GM19099 (cell line): ENCODE measurements at regions not wholly inside any gene's neighbourhood (a gene's known extent, or its start where the extent isn't known, plus 50 kb on each side); places are given as distances from the start of the nearest gene placed in this dataset.

ENCODE experiments used
- POLR2A ChIP-seq: IDR thresholded peaks from 3 replicates; pipeline ENCODE4 v1.6.1; 2011; ENCODE audit warnings: low read depth; ENCODE audit not compliant: insufficient read length; ENCODE audit errors: extremely low read depth

DNA sequence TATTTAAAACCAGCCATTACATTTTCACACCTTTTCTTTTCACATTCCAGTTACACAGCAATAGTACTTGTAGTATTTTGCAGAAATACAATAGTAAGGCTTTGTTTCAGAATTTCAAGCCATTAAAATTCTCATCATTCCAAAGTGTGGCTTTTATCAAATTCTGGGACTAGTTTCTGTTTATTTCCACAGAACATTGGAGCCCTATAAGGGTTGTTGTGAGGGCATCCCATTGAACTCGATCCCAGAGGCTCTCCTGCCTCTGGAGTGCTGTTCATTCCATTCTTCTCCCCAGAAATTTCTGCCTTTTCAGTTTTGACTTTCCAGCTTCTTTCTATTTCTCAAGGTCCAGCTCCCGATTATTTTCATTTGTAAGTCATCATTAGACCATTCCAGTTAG is 645.5 kb downstream of the ADGRL2 start:
- no peak for TF ChIP-seq POLR2A

- no peak for TF ChIP-seq POLR2A
These were observed 645.1 kb downstream of the ADGRL2 start for GRCh38 chr1:82445827-82446226.

DNA sequence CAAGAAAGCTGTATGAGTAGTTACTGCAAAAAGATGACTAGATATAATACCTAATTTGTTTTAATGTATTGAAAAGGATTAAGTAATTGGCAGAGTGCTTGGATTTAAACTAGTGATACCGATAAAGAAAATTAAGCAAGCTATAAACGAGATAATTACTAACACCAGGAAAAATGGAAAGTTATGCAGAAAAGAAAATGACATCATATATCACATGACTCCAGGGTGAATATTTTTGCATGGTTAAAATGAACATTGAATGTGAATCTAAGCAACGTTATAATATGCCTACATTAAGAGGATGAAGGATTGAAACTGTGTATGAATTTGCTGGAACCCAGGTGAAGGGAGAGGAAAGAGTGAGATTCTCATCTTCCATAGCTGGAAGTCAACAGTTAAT is 644.4 kb downstream of the ADGRL2 start:
- no peak for TF ChIP-seq POLR2A

DNA sequence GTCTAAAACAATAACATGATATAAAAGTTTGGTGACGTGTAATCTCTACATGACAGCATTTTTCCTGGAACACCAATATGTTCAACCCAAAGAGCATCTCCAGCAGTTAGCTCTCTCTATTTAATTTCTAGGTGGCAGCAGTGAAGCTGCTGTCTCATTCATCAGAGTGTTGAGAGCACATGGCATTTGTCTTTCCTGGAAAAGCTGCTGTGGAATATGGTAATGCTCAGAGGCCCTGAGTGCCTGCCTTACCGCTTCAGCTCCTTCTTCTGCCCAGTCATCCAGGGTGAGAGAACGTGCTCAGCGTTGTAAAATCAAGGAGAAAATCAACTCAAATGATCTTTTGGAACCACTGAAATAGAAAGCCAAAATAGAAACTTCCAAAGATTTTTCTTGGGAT is 640.7 kb downstream of the ADGRL2 start:
- TF ChIP-seq POLR2A, result no peak

DNA sequence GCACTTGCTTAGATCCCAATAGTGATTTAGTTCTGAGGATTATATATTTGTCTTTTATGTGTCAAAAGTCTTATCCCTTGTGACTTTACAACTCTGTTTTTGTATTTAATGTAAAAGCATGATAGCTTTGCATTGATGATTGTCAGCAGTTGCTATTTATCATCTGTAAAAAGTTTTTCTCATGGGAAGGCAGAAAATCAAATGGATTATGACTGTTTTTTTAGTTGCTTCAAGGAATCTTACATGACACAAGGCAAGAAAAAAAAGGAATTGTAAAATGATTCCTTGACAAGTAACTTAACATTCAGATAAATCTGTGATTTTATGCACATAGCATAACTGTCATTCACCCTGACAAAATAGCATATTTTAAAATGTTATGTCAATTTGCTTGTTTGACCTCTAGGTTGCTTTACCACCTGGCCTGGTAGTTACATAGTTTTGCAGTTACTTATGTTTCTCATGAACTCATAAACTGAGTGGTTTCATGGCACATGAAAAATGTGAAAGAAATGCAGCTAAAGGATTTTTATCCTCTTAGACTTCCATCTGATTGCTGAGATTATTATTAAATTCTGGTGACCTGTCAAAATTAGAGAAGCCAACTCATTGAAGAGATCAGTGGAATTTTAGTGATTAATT is 622.6 kb downstream of the ADGRL2 start:
- TF ChIP-seq POLR2A, result no peak

DNA sequence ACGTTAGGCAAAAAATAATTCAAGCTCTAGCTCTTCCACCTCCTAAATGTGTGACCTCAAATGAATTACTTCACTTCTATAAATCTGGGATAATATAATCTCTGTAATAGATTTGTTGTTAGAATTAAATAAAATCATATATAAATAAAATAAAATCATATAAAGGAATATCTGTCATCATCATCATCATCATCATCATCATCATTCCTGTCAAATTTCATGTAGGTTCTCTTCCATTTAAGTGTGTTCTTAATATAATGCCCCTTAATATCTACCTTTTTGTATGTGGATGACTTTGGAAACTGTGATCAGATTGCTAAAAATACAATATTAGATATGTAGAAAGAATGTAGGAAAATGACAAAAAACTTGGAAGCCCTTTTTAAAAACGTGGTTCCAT is 621.0 kb downstream of the ADGRL2 start:
- TF ChIP-seq POLR2A, result no peak

DNA sequence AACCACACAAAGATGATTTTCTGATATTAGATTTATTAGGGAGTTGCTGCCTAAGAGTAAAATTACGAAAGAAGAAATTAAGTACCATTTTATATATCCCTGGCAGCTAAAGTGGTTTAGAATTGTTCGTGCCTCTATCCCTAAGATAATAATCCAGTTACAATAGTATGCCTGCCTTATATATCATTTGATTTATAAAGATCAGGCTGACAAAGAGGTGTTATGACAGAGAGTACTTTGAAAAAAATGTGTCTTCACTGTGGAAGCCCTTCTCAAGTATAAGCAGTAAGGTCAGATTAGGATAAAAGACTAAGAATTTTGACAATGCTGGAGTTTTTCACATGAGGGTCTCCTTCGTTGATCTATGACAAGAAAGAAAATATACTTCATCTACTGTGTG is 619.9 kb downstream of the ADGRL2 start:
- TF ChIP-seq POLR2A, result no peak

GRCh38 chr1:82411605-82412004 is 610.9 kb downstream of the ADGRL2 start:
- no peak for TF ChIP-seq POLR2A

- TF ChIP-seq POLR2A, result no peak
These were observed 604.6 kb downstream of the ADGRL2 start for GRCh38 chr1:82405333-82405732.

GRCh38 chr1:82401116-82401515 is 600.4 kb downstream of the ADGRL2 start:
- no peak for TF ChIP-seq POLR2A

DNA sequence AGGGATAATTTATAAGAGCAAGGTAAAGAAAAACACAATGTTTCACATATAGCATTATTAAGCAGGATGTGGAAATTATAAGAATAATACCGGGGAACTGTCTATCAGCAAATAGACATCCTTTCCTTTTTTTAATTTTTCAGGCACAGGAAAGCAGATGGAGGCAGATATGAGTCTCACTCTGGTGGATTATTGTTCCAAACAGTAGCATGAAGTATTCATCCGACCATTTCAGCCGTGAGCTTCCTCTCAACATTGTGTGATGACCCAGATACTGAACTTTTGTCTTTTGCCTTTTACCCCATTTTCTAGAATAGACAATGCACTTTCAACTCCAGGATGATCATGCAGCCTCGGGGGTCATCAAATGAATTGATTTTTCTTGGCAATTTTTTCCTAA is 599.8 kb downstream of the ADGRL2 start:
- no peak for TF ChIP-seq POLR2A

DNA sequence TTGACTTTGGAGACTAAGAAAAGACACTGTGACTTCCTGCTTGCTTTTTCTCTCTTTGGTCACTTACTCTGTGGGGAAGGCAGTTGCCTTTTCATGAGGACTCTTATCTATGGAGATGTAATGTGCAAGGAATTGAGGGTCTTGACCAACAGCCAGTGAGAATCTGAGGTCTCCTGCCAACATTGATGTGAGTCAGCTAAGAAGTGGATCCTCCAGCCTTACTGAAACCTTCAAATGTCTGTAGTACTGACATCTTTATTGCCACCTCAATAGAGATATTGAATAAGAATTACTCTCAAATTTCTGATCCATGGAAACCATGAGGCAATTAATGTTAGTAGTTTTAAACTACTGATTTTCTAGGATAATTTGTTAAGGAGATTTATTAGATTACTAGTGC is 598.4 kb downstream of the ADGRL2 start:
- TF ChIP-seq POLR2A, result no peak

DNA sequence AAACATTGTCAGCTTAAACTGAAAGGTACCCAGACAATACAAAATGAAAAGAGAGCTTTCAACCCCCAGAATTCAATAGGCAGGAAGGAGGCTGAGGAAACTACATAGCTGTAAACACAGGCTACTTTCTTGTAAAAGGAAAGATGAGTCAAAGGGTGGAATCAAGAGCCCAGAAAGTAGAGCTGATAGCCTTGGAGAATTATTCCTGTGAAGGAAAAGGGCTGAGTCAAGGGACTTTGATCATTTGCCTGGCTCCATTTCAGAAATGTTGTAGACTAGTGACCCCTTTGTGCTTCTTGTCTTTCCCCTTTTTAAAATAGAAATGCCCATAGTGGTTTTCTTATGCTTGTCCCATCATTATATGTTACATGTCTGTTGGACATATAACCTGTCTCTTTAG is 597.6 kb downstream of the ADGRL2 start:
- no peak for TF ChIP-seq POLR2A

DNA sequence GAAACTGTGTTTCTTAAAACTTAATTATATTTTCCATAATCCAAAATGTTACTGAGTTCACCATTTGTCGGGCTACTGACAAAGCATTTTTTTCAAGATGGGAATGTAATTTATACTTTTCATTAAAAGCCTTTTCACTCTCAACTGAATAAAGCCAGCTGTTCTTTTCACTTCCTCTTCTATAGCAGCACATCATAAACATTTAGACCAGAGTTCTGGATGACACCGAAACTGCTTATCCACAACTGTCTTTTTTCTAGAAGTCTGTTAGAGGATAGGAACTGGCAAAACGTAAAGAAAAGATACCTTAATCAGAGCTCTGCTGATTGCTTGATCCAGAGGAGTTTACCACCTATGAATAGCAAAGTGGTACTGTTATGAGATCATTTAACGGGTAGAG is 594.7 kb downstream of the ADGRL2 start:
- TF ChIP-seq POLR2A, result no peak

DNA sequence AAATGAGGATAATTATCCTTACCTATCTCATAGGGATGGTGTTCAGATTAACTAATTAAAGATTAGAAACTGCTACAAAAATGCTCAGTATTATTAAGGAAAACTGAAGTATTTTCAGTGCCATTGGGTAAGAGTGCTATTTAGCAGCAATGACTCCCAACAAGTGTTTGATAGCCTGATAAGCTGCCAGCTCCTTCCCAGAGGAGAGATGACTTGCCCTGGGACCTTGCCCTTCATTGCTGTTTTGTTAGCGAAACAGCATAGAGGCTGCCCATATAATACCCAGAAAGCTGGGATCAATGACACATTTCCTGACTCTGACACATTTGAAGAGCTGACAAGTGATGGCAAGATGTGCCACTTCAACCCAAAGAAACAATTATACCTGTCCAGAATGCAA is 592.2 kb downstream of the ADGRL2 start:
- no peak for TF ChIP-seq POLR2A

- no peak for TF ChIP-seq POLR2A
These were observed 591.8 kb downstream of the ADGRL2 start for GRCh38 chr1:82392513-82392912.

DNA sequence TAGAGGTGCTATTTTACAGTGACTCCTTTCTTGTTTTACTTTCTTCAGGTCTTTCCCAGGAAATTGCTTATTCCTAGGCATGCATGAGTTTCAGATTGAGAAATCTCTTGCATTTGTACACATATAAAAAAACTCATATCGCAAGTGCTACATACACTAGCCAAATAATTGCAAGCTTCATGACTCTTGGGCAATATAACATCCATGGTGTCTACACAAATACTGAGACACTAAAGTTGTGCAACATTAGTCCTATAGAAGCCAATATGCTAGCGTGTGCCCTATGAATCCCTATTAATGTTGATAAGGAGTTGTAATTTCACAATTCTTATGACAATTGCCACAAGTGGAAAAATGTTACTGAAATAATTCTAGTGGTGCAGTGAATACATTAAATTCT is 591.0 kb downstream of the ADGRL2 start:
- no peak for TF ChIP-seq POLR2A
